ENCODE measurements at regions not wholly inside any gene's neighbourhood (a gene's known extent, or its start where the extent isn't known, plus 50 kb on each side); places are given as distances from the start of the nearest gene placed in this dataset.

DNA sequence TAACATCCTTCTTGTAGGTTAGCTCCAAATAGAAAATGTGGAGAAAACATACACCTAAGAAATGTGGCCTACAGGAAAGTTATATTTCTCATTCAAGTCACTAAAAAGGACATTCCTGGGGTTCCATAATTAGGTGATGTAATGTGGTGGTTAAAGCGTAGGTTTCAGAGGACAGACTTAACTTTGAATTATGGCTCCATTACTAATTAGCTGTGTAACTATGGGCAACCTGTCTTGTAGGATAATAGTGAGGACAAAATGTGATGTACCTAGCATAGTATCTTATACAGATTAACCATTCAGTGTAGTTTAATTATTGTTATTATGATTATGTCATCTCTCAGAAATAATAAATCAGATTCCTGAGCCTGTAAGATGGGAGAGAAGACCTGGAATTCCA lies 602.5 kb downstream of the TSN start:
- TF ChIP-seq EZH2 (IDR thresholded peaks at IDR 0.05; ENCODE audit: insufficient read depth, poor library complexity, severe bottlenecking) (no peak), EZH2phosphoT487 (IDR thresholded peaks at IDR 0.05; ENCODE audit: insufficient read depth, low read depth) (no peak)
